GM19240 (cell line): ENCODE measurements at regions not wholly inside any gene's neighbourhood (a gene's known extent, or its start where the extent isn't known, plus 50 kb on each side); places are given as distances from the start of the nearest gene placed in this dataset.

Experiments
- DNase-seq: peaks from one replicate; pipeline ENCODE4 v3.0.0; 2011; ENCODE audit warnings: low spot score; ENCODE audit not compliant: insufficient read length

- DNase-seq = no peak
These were observed 746.1 kb upstream of the DDX18 start for GRCh38 chr2:117068371-117068770.

- DNase-seq = no peak
These were observed 742.9 kb upstream of the DDX18 start for GRCh38 chr2:117071556-117072102.

- no peak for DNase-seq
These were observed 739.7 kb upstream of the DDX18 start for GRCh38 chr2:117074756-117075155.

GRCh38 chr2:117085256-117085655 is 729.2 kb upstream of the DDX18 start:
- DNase-seq = no peak

GRCh38 chr2:117085737-117086136 is 728.8 kb upstream of the DDX18 start:
- DNase-seq = no peak

- no peak for DNase-seq
These were observed 728.1 kb upstream of the DDX18 start for GRCh38 chr2:117086174-117086942.

- no peak for DNase-seq
These were observed 727.6 kb upstream of the DDX18 start for GRCh38 chr2:117086943-117087250.

GRCh38 chr2:117087535-117088291 is 726.8 kb upstream of the DDX18 start:
- no peak for DNase-seq

GRCh38 chr2:117091041-117091837 is 723.3 kb upstream of the DDX18 start:
- no peak for DNase-seq

- DNase-seq = no peak
These were observed 712.9 kb upstream of the DDX18 start for GRCh38 chr2:117101613-117102012.

GRCh38 chr2:117108741-117109267 is 705.7 kb upstream of the DDX18 start:
- DNase-seq = no peak

GRCh38 chr2:117118994-117119393 is 695.5 kb upstream of the DDX18 start:
- no peak for DNase-seq

GRCh38 chr2:117123362-117123761 is 691.1 kb upstream of the DDX18 start:
- DNase-seq = no peak

- DNase-seq = no peak
These were observed 687.8 kb upstream of the DDX18 start for GRCh38 chr2:117126656-117127055.

GRCh38 chr2:117127680-117128079 is 686.8 kb upstream of the DDX18 start:
- no peak for DNase-seq

- no peak for DNase-seq
These were observed 686.0 kb upstream of the DDX18 start for GRCh38 chr2:117128461-117128860.

GRCh38 chr2:117137371-117137770 is 677.1 kb upstream of the DDX18 start:
- DNase-seq = no peak

- DNase-seq = no peak
These were observed 645.3 kb upstream of the DDX18 start for GRCh38 chr2:117169036-117169765.

- DNase-seq = no peak
These were observed 643.6 kb upstream of the DDX18 start for GRCh38 chr2:117170897-117171296.

- DNase-seq = no peak
These were observed 635.1 kb upstream of the DDX18 start for GRCh38 chr2:117179405-117179804.
